B cell (primary cell): ENCODE measurements at regions not wholly inside any gene's neighbourhood (a gene's known extent, or its start where the extent isn't known, plus 50 kb on each side); places are given as distances from the start of the nearest gene placed in this dataset.

Source experiments
- ATAC-seq: fragments of 200-7000 bp; cut with Tn5 transposase; one replicate; pipeline ENCODE4 v1.10.0; 2021; ENCODE audit warnings: low read depth, mild to moderate bottlenecking, moderate number of reproducible peaks, moderate library complexity
- CTCF ChIA-PET: fragments of 350-600 bp; sonication (Branson Sonifier 250); formaldehyde crosslinking; loops from one replicate; lab custom pipeline; 2021; ENCODE audit warnings: antibody characterized with exemption, inconsistent platforms; lab: Charles Lee
- POLR2A ChIA-PET: fragments of 350-600 bp; sonication (Branson Sonifier 250); formaldehyde crosslinking; loops from one replicate; lab custom pipeline; 2021; ENCODE audit warnings: antibody characterized with exemption; lab: Charles Lee
- DNase-seq: peaks from one replicate; pipeline ENCODE4 v3.0.0; 2013
- H2AFZ ChIP-seq: 2 replicates; pipeline ENCODE4 v1.6.1; 2012; ENCODE audit warnings: mild to moderate bottlenecking, low read depth, low read length; ENCODE audit not compliant: insufficient read depth, poor library complexity, severe bottlenecking
- H3K27ac ChIP-seq, 2 donors: 1 replicate in 1 of 2; 2 replicates in 1 of 2; pipeline ENCODE4 v1.5.1; 2012 to 2013; ENCODE audit warnings: low read length in 2 of 2, mild to moderate bottlenecking in 2 of 2, moderate library complexity in 1 of 2
- H3K27me3 ChIP-seq, 4 experiments: fragments of 200-600 bp in 1 of 4; sonication (generic) in 1 of 4; replicated peaks in 1 of 4; 1 replicate in 2 of 4; 2 replicates in 2 of 4; pipeline versions ENCODE4 v1.6.1 to v1.7.0; 2013 to 2016; ENCODE audit warnings: low read length in 3 of 4, mild to moderate bottlenecking in 2 of 4, mixed read lengths in 1 of 4, moderate library complexity in 1 of 4; ENCODE audit not compliant: insufficient read depth in 4 of 4, control insufficient read depth in 3 of 4; ENCODE audit errors: control extremely low read depth in 1 of 4
- H3K36me3 ChIP-seq, 2 experiments: replicated peaks in 1 of 2; 1 replicate in 1 of 2; 2 replicates in 1 of 2; pipeline versions ENCODE4 v1.6.1 to v1.7.1; 2013; ENCODE audit warnings: low read length in 1 of 2; ENCODE audit not compliant: insufficient read depth in 2 of 2, control insufficient read depth in 1 of 2; ENCODE audit errors: control extremely low read depth in 1 of 2, extremely low read depth in 1 of 2
- H3K4me1 ChIP-seq, 2 donors: fragments of 200-600 bp in 1 of 2; sonication (generic) in 1 of 2; 1 replicate in 1 of 2; 2 replicates in 1 of 2; pipeline versions ENCODE4 v1.5.1 to v1.6.1; 2013 to 2017; ENCODE audit warnings: low read length in 2 of 2; ENCODE audit not compliant: control insufficient read depth in 2 of 2, insufficient read depth in 2 of 2
- H3K4me2 ChIP-seq: replicated peaks from 2 replicates; pipeline ENCODE3; 2012; ENCODE audit warnings: mild to moderate bottlenecking, low read depth, low read length; ENCODE audit not compliant: poor library complexity, severe bottlenecking
- H3K4me3 ChIP-seq, 5 experiments: fragments of 200-600 bp in 1 of 5; sonication (generic) in 1 of 5; 1 replicate in 3 of 5; 2 replicates in 2 of 5; pipeline versions ENCODE4 v1.5.1 to v1.7.0; 2011 to 2016; ENCODE audit warnings: low read length in 4 of 5, mild to moderate bottlenecking in 4 of 5, low read depth in 2 of 5, control low read depth in 1 of 5, moderate library complexity in 1 of 5; ENCODE audit not compliant: insufficient read depth in 1 of 5; ENCODE audit errors: control extremely low read depth in 1 of 5, extremely low read depth in 1 of 5
- H3K79me2 ChIP-seq: fragments of 200-600 bp; sonication (generic); one replicate; pipeline ENCODE4 v1.6.0; 2016; ENCODE audit warnings: low read length; ENCODE audit not compliant: control insufficient read depth, insufficient read depth
- H3K9ac ChIP-seq: fragments of 200-600 bp; sonication (generic); 2 replicates; pipeline ENCODE4 v1.6.1; 2017; ENCODE audit warnings: mild to moderate bottlenecking, low read length, moderate library complexity
- H3K9me3 ChIP-seq, 3 donors: one replicate each; pipeline versions ENCODE4 v1.6.1 to v1.7.1; 2013; ENCODE audit warnings: low read length in 2 of 3; ENCODE audit not compliant: control insufficient read depth in 2 of 3, insufficient read depth in 1 of 3; ENCODE audit errors: control extremely low read depth in 1 of 3
- H4K20me1 ChIP-seq: 2 replicates; pipeline ENCODE4 v1.6.0; 2012; ENCODE audit warnings: mild to moderate bottlenecking, low read length; ENCODE audit not compliant: insufficient read depth, control insufficient read depth, poor library complexity, severe bottlenecking
- H3K27ac Mint-ChIP-seq: one replicate; pipeline ENCODE4 v1.8.0; 2021; ENCODE audit warnings: mixed read lengths
- H3K27me3 Mint-ChIP-seq: one replicate; pipeline ENCODE4 v1.8.0; 2021; ENCODE audit warnings: mixed read lengths
- H3K4me1 Mint-ChIP-seq: one replicate; pipeline ENCODE4 v1.8.0; 2021; ENCODE audit warnings: mixed read lengths
- H3K4me3 Mint-ChIP-seq: one replicate; pipeline ENCODE4 v1.8.0; 2021; ENCODE audit warnings: mixed read lengths
- H3K9me3 Mint-ChIP-seq: one replicate; pipeline ENCODE4 v1.8.0; 2022; ENCODE audit warnings: mixed read lengths; ENCODE audit not compliant: insufficient read depth
- CTCF ChIP-seq: fragments of 200-600 bp; IDR thresholded peaks from one replicate; pipeline ENCODE4 v1.8.0; 2022; ENCODE audit warnings: antibody characterized with exemption, mild to moderate bottlenecking
- EZH2 ChIP-seq: IDR thresholded peaks from 2 replicates; pipeline ENCODE4 v1.6.1; 2012; ENCODE audit warnings: borderline replicate concordance, low read depth, mild to moderate bottlenecking, moderate library complexity, low read length; ENCODE audit not compliant: insufficient read depth, poor library complexity, severe bottlenecking
- WGBS: methylation state at CpG from one replicate; pipeline ENCODE4 v1.1.5; 2013; ENCODE audit warnings: missing lambda C conversion rate; ENCODE audit not compliant: insufficient coverage; 5-methylcytosine and 5-hydroxymethylcytosine counted together
- intact Hi-C: fragments of 100-400 bp; cut with micrococcal nuclease; formaldehyde crosslinking; loops from one replicate; pipeline ENCODE4 v1.10.0; 2022

- no peaks in the 10 kb centered on the region for H3K36me3 ChIP-seq
- no peaks in the 10 kb centered on the region for H4K20me1 ChIP-seq
- peaks cover 4% of the 10 kb centered on the region for H3K4me1 Mint-ChIP-seq
- no peaks in the 10 kb centered on the region for H3K27me3 ChIP-seq
- H3K9ac ChIP-seq = no peak overlapping the region
- H3K4me3 Mint-ChIP-seq = no peak overlapping the region
- no peak overlapping the region for H3K4me2 ChIP-seq
- no peak overlapping the region for H3K27ac Mint-ChIP-seq
- H3K79me2 ChIP-seq = no peaks in the 10 kb centered on the region
- WGBS = no CpG with 5 or more reads among the region's 3 CpGs
- no peaks in the 10 kb centered on the region for H3K27me3 Mint-ChIP-seq
- H3K4me1 ChIP-seq = peaks cover 0 to 6% of the 10 kb centered on the region in 2 donors
- peaks cover 3% of the 10 kb centered on the region for H3K9me3 Mint-ChIP-seq
- no peak for ATAC-seq
- H3K4me3 ChIP-seq = no peak overlapping the region
- H3K27ac ChIP-seq = no peak overlapping the region
- H2AFZ ChIP-seq = no peak overlapping the region
- POLR2A ChIA-PET = interaction anchor here (1.0 kb wide), 1 partner anchor 23 kb away, joined by 8 read pairs; no protein-coding TSS in a partner anchor
- intact Hi-C loops = no loop called here
- DNase-seq = no peak
- TF ChIP-seq CTCF = no peak
- TF ChIP-seq EZH2 = no peak
- CTCF ChIA-PET = no interaction called here
- no peaks in the 10 kb centered on the region for H3K9me3 ChIP-seq
Measured at GRCh38 chr5:122607818-122608217, 167.1 kb upstream of the SNX2 start.

- no peak overlapping the region for H3K9ac ChIP-seq
- H3K27ac Mint-ChIP-seq = no peak overlapping the region
- H3K9me3 Mint-ChIP-seq = peaks cover 3% of the 10 kb centered on the region
- no peaks in the 10 kb centered on the region for H3K79me2 ChIP-seq
- CTCF ChIA-PET = no interaction called here
- no peak overlapping the region for H3K27ac ChIP-seq
- TF ChIP-seq EZH2 = no peak
- H3K4me1 ChIP-seq = peaks cover 0 to 6% of the 10 kb centered on the region in 2 donors
- H3K27me3 Mint-ChIP-seq = no peaks in the 10 kb centered on the region
- no peak overlapping the region for H2AFZ ChIP-seq
- no peaks in the 10 kb centered on the region for H3K27me3 ChIP-seq
- DNase-seq (no peak), ATAC-seq (no peak)
- peaks cover 4% of the 10 kb centered on the region for H3K4me1 Mint-ChIP-seq
- no peak overlapping the region for H3K4me3 ChIP-seq
- no peaks in the 10 kb centered on the region for H3K9me3 ChIP-seq
- H3K4me2 ChIP-seq = no peak overlapping the region
- POLR2A ChIA-PET = interaction anchor here (1.0 kb wide), 1 partner anchor 23 kb away, joined by 8 read pairs; no protein-coding TSS in a partner anchor
- no CpG with 5 or more reads among the region's 3 CpGs for WGBS
- H4K20me1 ChIP-seq = no peaks in the 10 kb centered on the region
- intact Hi-C loops = no loop called here
- H3K36me3 ChIP-seq = no peaks in the 10 kb centered on the region
- H3K4me3 Mint-ChIP-seq = no peak overlapping the region
Measured at GRCh38 chr5:122608222-122608621, 166.7 kb upstream of the SNX2 start.
